ENCODE measurements at regions not wholly inside any gene's neighbourhood (a gene's known extent, or its start where the extent isn't known, plus 50 kb on each side); places are given as distances from the start of the nearest gene placed in this dataset.

- no peak for DNase-seq (ENCODE audit: low spot score)
These were observed 1087.2 kb upstream of the B3GALT2 start for GRCh38 chr1:194273660-194274059.

- DNase-seq (ENCODE audit: low spot score), result no peak
These were observed 1082.4 kb upstream of the B3GALT2 start for GRCh38 chr1:194268839-194269238.

- no peak for DNase-seq (ENCODE audit: low spot score)
These were observed 1080.6 kb upstream of the B3GALT2 start for GRCh38 chr1:194267021-194267420.

GRCh38 chr1:194256010-194256409 is 1069.6 kb upstream of the B3GALT2 start:
- no peak for DNase-seq (ENCODE audit: low spot score)

- no peak for DNase-seq (ENCODE audit: low spot score)
These were observed 1065.8 kb upstream of the B3GALT2 start for GRCh38 chr1:194252199-194252598.

- DNase-seq (ENCODE audit: low spot score), result no peak
These were observed 1054.8 kb upstream of the B3GALT2 start for GRCh38 chr1:194241215-194241614.

GRCh38 chr1:194233069-194233468 is 1046.7 kb upstream of the B3GALT2 start:
- no peak for DNase-seq (ENCODE audit: low spot score)

GRCh38 chr1:194230351-194231144 is 1044.1 kb upstream of the B3GALT2 start:
- DNase-seq (ENCODE audit: low spot score), result no peak

GRCh38 chr1:194228427-194228826 is 1042.0 kb upstream of the B3GALT2 start:
- DNase-seq (ENCODE audit: low spot score), result no peak

GRCh38 chr1:194227161-194227560 is 1040.7 kb upstream of the B3GALT2 start:
- no peak for DNase-seq (ENCODE audit: low spot score)

GRCh38 chr1:194225821-194226220 is 1039.4 kb upstream of the B3GALT2 start:
- DNase-seq (ENCODE audit: low spot score), result no peak

- no peak for DNase-seq (ENCODE audit: low spot score)
These were observed 1037.2 kb upstream of the B3GALT2 start for GRCh38 chr1:194223596-194223995.

GRCh38 chr1:194215448-194215847 is 1029.0 kb upstream of the B3GALT2 start:
- DNase-seq (ENCODE audit: low spot score), result no peak

GRCh38 chr1:194214735-194215134 is 1028.3 kb upstream of the B3GALT2 start:
- DNase-seq (ENCODE audit: low spot score), result no peak

- no peak for DNase-seq (ENCODE audit: low spot score)
These were observed 1023.5 kb upstream of the B3GALT2 start for GRCh38 chr1:194209920-194210319.

- no peak for DNase-seq (ENCODE audit: low spot score)
These were observed 1022.3 kb upstream of the B3GALT2 start for GRCh38 chr1:194208674-194209073.

GRCh38 chr1:194196562-194196961 is 1010.1 kb upstream of the B3GALT2 start:
- no peak for DNase-seq (ENCODE audit: low spot score)

- DNase-seq (ENCODE audit: low spot score), result no peak
These were observed 1008.3 kb upstream of the B3GALT2 start for GRCh38 chr1:194194724-194195123.

GRCh38 chr1:194184974-194185373 is 998.6 kb upstream of the B3GALT2 start:
- no peak for DNase-seq (ENCODE audit: low spot score)

GRCh38 chr1:194184425-194184824 is 998.0 kb upstream of the B3GALT2 start:
- no peak for DNase-seq (ENCODE audit: low spot score)

- no peak for DNase-seq (ENCODE audit: low spot score)
These were observed 995.4 kb upstream of the B3GALT2 start for GRCh38 chr1:194181845-194182244.

- no peak for DNase-seq (ENCODE audit: low spot score)
These were observed 989.8 kb upstream of the B3GALT2 start for GRCh38 chr1:194176212-194176611.

- DNase-seq (ENCODE audit: low spot score), result no peak
These were observed 988.8 kb upstream of the B3GALT2 start for GRCh38 chr1:194175251-194175650.

GRCh38 chr1:194174528-194174927 is 988.1 kb upstream of the B3GALT2 start:
- no peak for DNase-seq (ENCODE audit: low spot score)
